Testis (tissue), 2 donors: ENCODE measurements at regions not wholly inside any gene's neighbourhood (a gene's known extent, or its start where the extent isn't known, plus 50 kb on each side); places are given as distances from the start of the nearest gene placed in this dataset.

ENCODE experiments used
- DNase-seq: peaks from one replicate; pipeline ENCODE4 v3.0.0-alpha.2; 2019
- H3K27ac ChIP-seq, 2 donors: fragments of 200-600 bp; sonication (generic); one replicate each; pipeline ENCODE4 v1.5.1; 2019
- H3K27me3 ChIP-seq: fragments of 200-600 bp; sonication (generic); one replicate; pipeline ENCODE4 v1.5.1; 2019
- H3K36me3 ChIP-seq: fragments of 200-600 bp; sonication (generic); one replicate; pipeline ENCODE4 v1.5.1; 2017; ENCODE audit warnings: low read depth; ENCODE audit errors: missing control alignments
- H3K4me1 ChIP-seq: fragments of 200-600 bp; sonication (generic); one replicate; pipeline ENCODE4 v1.5.1; 2019
- H3K4me3 ChIP-seq, 2 donors: fragments of 200-600 bp; sonication (generic); one replicate each; pipeline ENCODE4 v1.5.1; 2017 to 2019
- H3K9me3 ChIP-seq: fragments of 200-600 bp; sonication (generic); one replicate; pipeline ENCODE4 v1.5.1; 2017
- POLR2A ChIP-seq: fragments of 450-650 bp; IDR thresholded peaks from one replicate; pipeline ENCODE4 v1.6.1; 2017; ENCODE audit warnings: antibody characterized with exemption, mild to moderate bottlenecking, moderate library complexity
- WGBS, 2 donors: methylation state at CpG; one replicate each; pipeline ENCODE4 v1.1.5; 2018; 5-methylcytosine and 5-hydroxymethylcytosine counted together
- intact Hi-C: fragments of 100-400 bp; cut with DNase I; formaldehyde crosslinking; loops from one replicate; pipeline ENCODE4 v1.15.1; 2023; ENCODE audit warnings: low total_unique reads
- TF ChIP-seq, protein P1 (sequence below), 3 experiments: fragments of 450-650 bp in 2 of 3; fragments of 200-600 bp in 1 of 3; sonication (generic) in 1 of 3; IDR thresholded peaks; one replicate each; pipeline ENCODE4 v1.5.1; 2016 to 2019; ENCODE audit warnings: antibody characterized with exemption in 3 of 3, mild to moderate bottlenecking in 2 of 3, moderate library complexity in 1 of 3

DNA sequence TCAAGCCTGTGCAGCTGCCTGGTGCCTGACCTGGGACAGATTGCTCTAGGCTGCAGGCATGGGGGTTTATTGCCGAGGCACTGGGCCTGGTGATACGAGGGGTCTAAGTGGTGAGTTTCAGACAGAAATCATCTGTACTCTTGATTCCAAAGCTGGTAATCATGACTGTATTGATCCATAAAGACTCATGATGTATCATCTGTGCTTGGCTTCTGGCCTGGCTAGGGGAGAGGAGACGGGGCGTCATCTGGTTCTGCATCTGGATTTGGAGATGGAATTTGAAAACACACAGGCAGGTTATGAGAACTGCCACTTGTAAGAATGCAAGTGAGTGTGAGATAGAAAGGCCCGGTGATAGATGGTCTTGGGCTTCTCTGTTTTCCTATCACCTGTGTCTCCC lies 337.4 kb upstream of the C2CD4B start:
- Histone ChIP-seq H3K27me3 (no peaks in the 10 kb centered on the region), H3K4me1 (peaks cover 9% of the 10 kb centered on the region), H3K27ac (no peak overlapping the region), H3K36me3 (no peaks in the 10 kb centered on the region), H3K4me3 (no peak overlapping the region), H3K9me3 (no peaks in the 10 kb centered on the region)
- intact Hi-C loops, result no loop called here
- DNase-seq, result no peak
- TF ChIP-seq, protein P1, sequence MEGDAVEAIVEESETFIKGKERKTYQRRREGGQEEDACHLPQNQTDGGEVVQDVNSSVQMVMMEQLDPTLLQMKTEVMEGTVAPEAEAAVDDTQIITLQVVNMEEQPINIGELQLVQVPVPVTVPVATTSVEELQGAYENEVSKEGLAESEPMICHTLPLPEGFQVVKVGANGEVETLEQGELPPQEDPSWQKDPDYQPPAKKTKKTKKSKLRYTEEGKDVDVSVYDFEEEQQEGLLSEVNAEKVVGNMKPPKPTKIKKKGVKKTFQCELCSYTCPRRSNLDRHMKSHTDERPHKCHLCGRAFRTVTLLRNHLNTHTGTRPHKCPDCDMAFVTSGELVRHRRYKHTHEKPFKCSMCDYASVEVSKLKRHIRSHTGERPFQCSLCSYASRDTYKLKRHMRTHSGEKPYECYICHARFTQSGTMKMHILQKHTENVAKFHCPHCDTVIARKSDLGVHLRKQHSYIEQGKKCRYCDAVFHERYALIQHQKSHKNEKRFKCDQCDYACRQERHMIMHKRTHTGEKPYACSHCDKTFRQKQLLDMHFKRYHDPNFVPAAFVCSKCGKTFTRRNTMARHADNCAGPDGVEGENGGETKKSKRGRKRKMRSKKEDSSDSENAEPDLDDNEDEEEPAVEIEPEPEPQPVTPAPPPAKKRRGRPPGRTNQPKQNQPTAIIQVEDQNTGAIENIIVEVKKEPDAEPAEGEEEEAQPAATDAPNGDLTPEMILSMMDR (IDR thresholded peaks at IDR 0.05), result no peak
- no peak for TF ChIP-seq POLR2A
- 95 to 98% methylated on average over 5 of the region's 5 CpGs for WGBS, 2 donors

DNA sequence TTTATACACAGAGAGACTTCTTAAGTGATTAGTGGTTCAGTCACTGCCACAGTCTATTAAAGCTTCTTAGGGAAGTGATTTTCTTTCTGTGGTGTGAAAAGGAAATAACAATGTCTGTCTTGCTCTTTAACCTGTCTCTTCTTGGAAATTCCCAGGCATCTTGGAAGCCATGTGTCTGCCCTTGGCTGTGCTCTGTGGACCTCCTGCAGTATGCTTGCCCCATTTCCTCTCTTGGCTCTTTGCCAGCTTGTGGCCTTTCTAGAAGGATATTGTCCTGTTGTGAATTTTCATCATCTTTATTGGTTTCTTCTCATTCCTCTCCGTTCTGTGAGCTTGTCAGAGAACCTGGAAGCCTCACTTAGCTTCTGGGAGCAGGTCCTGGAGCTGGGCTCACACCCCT lies 338.4 kb upstream of the C2CD4B start:
- no peak for DNase-seq
- Histone ChIP-seq H3K36me3 (no peaks in the 10 kb centered on the region), H3K27me3 (no peaks in the 10 kb centered on the region), H3K27ac (no peak overlapping the region), H3K4me3 (no peak overlapping the region), H3K4me1 (peaks cover 9% of the 10 kb centered on the region), H3K9me3 (no peaks in the 10 kb centered on the region)
- TF ChIP-seq, protein P1 (IDR thresholded peaks at IDR 0.05), result no peak
- 75 to 80% methylated on average over 1 of the region's 1 CpG for WGBS, 2 donors
- intact Hi-C loops, result no loop called here

DNA sequence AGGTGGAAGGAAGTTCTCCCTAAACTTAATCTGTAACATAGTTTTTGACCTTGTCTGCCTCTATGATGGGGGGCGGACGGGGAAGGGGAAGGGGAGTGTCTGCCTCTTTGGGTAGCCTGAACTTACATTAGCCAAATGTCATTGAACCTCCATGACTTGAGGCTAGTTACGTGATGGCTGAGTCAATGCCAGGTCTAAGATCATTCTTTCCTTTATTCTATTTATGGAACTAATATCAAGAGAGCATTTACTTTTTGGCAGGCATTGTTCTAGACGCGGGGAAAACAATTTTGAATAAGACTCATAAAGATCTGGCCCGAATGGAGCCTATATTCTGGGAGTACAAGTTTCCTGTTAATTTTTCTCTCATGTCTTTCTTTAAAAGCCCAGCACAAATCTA lies 340.7 kb upstream of the C2CD4B start:
- TF ChIP-seq POLR2A, result no peak
- TF ChIP-seq, protein P1 (IDR thresholded peaks at IDR 0.05), result no peak
- Histone ChIP-seq H3K36me3 (no peaks in the 10 kb centered on the region), H3K27me3 (no peaks in the 10 kb centered on the region), H3K27ac (peak overlapping the region in 1 of 2 donors; percentile 15), H3K4me1 (peaks cover 9% of the 10 kb centered on the region), H3K4me3 (no peak overlapping the region), H3K9me3 (no peaks in the 10 kb centered on the region)
- no peak for DNase-seq
- intact Hi-C loops, result no loop called here
- WGBS, 2 donors, result 46 to 50% methylated on average over 6 of the region's 6 CpGs

DNA sequence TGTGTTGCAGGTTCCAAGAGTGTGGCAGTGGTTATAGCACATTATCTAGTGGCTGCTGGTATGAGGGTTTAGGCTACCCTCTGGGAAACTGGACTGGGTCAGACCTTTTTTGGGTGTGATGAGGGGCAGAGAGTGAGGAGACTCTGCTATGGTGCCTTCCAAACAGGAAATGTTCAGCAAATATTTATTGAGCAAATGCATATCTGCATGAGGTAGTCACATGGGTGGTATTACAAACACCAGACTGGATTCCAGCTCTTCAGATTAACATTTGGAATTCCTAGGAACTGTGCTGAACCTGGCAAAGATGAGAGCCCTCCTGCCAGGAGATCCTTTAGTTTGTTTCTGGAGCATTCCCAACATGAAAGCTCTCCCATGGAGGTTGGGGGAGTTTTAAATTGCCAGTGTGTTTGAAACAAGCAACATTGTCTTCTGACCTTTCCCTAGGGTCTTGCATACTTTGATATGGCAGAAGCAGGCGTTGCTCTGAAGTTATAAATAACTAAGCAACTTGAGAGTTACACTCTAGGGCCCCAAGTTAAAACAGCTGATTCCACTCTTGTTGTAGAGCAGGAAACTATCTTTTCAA lies 341.2 kb upstream of the C2CD4B start:
- TF ChIP-seq POLR2A, result no peak
- TF ChIP-seq, protein P1 (IDR thresholded peaks at IDR 0.05), result no peak
- H3K4me1 ChIP-seq, result peaks cover 9% of the 10 kb centered on the region
- no peaks in the 10 kb centered on the region for H3K27me3 ChIP-seq
- H3K9me3 ChIP-seq, result no peaks in the 10 kb centered on the region
- no peak overlapping the region for H3K4me3 ChIP-seq
- no peaks in the 10 kb centered on the region for H3K36me3 ChIP-seq
- H3K27ac ChIP-seq, result peak overlapping the region in 1 of 2 donors; percentile 15
- no peak for DNase-seq
- 0 to 11% methylated on average over 1 of the region's 1 CpG for WGBS, 2 donors
- intact Hi-C loops, result no loop called here

DNA sequence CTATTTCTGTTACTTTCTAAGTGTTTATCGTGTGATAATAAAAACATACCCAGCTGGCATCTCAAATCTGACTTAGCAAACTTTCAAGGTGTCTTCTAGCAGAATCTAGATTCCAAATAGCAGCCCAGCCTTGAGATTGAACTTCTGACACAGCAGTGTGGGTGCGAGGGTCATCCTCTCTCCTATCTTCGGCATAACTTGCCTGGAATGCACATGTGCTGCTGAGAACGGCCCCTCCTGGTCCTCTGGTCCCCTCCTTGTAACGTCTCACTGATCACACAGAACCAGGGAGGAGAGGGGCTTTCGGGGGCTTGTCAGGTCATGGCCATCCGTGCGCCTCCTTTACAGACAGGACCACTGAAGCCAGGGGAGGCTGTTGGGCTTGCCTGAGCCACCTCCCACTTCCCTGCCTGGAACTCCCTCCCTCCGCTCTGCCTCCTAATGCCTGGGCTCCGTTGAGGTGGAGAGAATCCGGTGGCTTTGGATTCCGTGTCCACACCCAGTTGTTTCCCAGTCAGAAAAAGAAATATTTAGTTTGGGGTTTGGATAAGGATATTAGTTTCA lies 344.4 kb upstream of the C2CD4B start:
- no peak overlapping the region for H3K4me3 ChIP-seq
- H3K4me1 ChIP-seq, result peaks cover 9% of the 10 kb centered on the region
- DNase-seq, result no peak
- H3K27me3 ChIP-seq, result no peaks in the 10 kb centered on the region
- intact Hi-C loops, result no loop called here
- no peak overlapping the region for H3K27ac ChIP-seq
- H3K9me3 ChIP-seq, result no peaks in the 10 kb centered on the region
- 69 to 82% methylated on average over 10 to 12 of the region's 12 CpGs for WGBS, 2 donors
- TF ChIP-seq, protein P1 (IDR thresholded peaks at IDR 0.05), result no peak
- TF ChIP-seq POLR2A, result no peak
- H3K36me3 ChIP-seq, result no peaks in the 10 kb centered on the region
